ENCODE measurements at regions not wholly inside any gene's neighbourhood (a gene's known extent, or its start where the extent isn't known, plus 50 kb on each side); places are given as distances from the start of the nearest gene placed in this dataset.

DNA sequence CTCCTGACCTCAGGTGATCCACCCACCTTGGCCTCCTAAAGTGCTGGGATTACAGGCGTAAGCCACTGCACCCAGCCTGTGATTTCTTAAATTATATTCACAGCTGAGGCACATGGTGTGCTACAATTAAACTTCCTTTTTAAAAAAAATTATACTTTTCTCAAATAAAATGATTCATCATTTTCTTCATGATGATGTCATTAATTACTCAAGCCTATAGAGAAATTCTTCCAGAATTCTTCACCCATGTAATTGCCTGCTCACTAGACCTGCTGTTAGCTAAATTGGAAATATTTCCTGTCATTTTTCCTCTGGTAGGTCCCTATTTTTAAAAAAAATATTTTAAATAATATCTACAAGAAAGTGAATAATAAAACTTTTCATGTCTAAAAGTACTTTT lies 440.0 kb upstream of the ANO3 start:
- no peak overlapping the region for H3K4me2 ChIP-seq
- H3K9me2 ChIP-seq (ENCODE audit: insufficient read depth), result no peaks in the 10 kb centered on the region
- no peaks in the 10 kb centered on the region for H3K79me2 ChIP-seq (replicated peaks; ENCODE audit: insufficient read depth)
- TF ChIP-seq JUNB (IDR thresholded peaks at IDR 0.05; ENCODE audit: unreplicated experiment), result no peak
- TF ChIP-seq NANOG (IDR thresholded peaks at IDR 0.05; ENCODE audit: borderline replicate concordance), result no peak
- no peak for TF ChIP-seq POLR2AphosphoS5 (IDR thresholded peaks at IDR 0.05; ENCODE audit: low read depth)
- TF ChIP-seq, protein P1, sequence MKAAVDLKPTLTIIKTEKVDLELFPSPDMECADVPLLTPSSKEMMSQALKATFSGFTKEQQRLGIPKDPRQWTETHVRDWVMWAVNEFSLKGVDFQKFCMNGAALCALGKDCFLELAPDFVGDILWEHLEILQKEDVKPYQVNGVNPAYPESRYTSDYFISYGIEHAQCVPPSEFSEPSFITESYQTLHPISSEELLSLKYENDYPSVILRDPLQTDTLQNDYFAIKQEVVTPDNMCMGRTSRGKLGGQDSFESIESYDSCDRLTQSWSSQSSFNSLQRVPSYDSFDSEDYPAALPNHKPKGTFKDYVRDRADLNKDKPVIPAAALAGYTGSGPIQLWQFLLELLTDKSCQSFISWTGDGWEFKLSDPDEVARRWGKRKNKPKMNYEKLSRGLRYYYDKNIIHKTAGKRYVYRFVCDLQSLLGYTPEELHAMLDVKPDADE (IDR thresholded peaks at IDR 0.05), result no peak
- TF ChIP-seq CREB1 (CRISPR knock-in tag; IDR thresholded peaks at IDR 0.05; ENCODE audit: low read depth), result no peak
- TF ChIP-seq ZNF114 (CRISPR knock-in tag; IDR thresholded peaks at IDR 0.05), result no peak
- TF ChIP-seq CTCF (conservative IDR thresholded peaks at IDR 0.05; ENCODE audit: low read depth in 2 of 2), result no peak
- TF ChIP-seq REST (IDR thresholded peaks at IDR 0.05; ENCODE audit: unreplicated experiment), result no peak
- TF ChIP-seq, protein P2, sequence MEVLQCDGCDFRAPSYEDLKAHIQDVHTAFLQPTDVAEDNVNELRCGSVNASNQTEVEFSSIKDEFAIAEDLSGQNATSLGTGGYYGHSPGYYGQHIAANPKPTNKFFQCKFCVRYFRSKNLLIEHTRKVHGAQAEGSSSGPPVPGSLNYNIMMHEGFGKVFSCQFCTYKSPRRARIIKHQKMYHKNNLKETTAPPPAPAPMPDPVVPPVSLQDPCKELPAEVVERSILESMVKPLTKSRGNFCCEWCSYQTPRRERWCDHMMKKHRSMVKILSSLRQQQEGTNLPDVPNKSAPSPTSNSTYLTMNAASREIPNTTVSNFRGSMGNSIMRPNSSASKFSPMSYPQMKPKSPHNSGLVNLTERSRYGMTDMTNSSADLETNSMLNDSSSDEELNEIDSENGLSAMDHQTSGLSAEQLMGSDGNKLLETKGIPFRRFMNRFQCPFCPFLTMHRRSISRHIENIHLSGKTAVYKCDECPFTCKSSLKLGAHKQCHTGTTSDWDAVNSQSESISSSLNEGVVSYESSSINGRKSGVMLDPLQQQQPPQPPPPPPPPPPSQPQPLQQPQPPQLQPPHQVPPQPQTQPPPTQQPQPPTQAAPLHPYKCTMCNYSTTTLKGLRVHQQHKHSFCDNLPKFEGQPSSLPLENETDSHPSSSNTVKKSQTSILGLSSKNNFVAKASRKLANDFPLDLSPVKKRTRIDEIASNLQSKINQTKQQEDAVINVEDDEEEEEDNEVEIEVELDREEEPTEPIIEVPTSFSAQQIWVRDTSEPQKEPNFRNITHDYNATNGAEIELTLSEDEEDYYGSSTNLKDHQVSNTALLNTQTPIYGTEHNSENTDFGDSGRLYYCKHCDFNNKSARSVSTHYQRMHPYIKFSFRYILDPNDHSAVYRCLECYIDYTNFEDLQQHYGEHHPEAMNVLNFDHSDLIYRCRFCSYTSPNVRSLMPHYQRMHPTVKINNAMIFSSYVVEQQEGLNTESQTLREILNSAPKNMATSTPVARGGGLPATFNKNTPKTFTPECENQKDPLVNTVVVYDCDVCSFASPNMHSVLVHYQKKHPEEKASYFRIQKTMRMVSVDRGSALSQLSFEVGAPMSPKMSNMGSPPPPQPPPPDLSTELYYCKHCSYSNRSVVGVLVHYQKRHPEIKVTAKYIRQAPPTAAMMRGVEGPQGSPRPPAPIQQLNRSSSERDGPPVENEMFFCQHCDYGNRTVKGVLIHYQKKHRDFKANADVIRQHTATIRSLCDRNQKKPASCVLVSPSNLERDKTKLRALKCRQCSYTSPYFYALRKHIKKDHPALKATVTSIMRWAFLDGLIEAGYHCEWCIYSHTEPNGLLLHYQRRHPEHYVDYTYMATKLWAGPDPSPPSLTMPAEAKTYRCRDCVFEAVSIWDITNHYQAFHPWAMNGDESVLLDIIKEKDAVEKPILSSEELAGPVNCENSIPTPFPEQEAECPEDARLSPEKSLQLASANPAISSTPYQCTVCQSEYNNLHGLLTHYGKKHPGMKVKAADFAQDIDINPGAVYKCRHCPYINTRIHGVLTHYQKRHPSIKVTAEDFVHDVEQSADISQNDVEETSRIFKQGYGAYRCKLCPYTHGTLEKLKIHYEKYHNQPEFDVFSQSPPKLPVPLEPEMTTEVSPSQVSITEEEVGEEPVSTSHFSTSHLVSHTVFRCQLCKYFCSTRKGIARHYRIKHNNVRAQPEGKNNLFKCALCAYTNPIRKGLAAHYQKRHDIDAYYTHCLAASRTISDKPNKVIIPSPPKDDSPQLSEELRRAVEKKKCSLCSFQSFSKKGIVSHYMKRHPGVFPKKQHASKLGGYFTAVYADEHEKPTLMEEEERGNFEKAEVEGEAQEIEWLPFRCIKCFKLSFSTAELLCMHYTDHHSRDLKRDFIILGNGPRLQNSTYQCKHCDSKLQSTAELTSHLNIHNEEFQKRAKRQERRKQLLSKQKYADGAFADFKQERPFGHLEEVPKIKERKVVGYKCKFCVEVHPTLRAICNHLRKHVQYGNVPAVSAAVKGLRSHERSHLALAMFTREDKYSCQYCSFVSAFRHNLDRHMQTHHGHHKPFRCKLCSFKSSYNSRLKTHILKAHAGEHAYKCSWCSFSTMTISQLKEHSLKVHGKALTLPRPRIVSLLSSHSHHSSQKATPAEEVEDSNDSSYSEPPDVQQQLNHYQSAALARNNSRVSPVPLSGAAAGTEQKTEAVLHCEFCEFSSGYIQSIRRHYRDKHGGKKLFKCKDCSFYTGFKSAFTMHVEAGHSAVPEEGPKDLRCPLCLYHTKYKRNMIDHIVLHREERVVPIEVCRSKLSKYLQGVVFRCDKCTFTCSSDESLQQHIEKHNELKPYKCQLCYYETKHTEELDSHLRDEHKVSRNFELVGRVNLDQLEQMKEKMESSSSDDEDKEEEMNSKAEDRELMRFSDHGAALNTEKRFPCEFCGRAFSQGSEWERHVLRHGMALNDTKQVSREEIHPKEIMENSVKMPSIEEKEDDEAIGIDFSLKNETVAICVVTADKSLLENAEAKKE (CRISPR knock-in tag; IDR thresholded peaks at IDR 0.05), result no peak
- TF ChIP-seq EZH2 (IDR thresholded peaks at IDR 0.05; ENCODE audit: low read depth, unreplicated experiment), result no peak
- Mint-ChIP-seq H3K9me3 (no peaks in the 10 kb centered on the region), H3K27me3 (ENCODE audit: insufficient read depth, low read depth, poor library complexity) (no peaks in the 10 kb centered on the region), H3K4me3 (no peak overlapping the region), H3K4me1 (no peaks in the 10 kb centered on the region), H3K27ac (no peak overlapping the region), H3K36me3 (ENCODE audit: low read depth) (no peaks in the 10 kb centered on the region)
- no peaks in the 10 kb centered on the region for H3F3A ChIP-seq (replicated peaks; ENCODE audit: low read depth)
- no peak for DNase-seq (ENCODE audit: low spot score)
- no peak for ATAC-seq
- H3K36me3 ChIP-seq (ENCODE audit: insufficient read depth), result no peaks in the 10 kb centered on the region
- H4K20me1 ChIP-seq (replicated peaks; ENCODE audit: insufficient read depth), result no peaks in the 10 kb centered on the region
- H3K27ac ChIP-seq (ENCODE audit: low read depth), result no peak overlapping the region
- no peaks in the 10 kb centered on the region for H3K27me3 ChIP-seq (ENCODE audit: insufficient read depth)
- no peak overlapping the region for H2AFZ ChIP-seq
- no peak overlapping the region for H3K4me3 ChIP-seq
- H3K4me1 ChIP-seq (ENCODE audit: insufficient read depth), result no peaks in the 10 kb centered on the region

All from GM23338 (cell line).